DND-41 (cell line): ENCODE measurements at regions not wholly inside any gene's neighbourhood (a gene's known extent, or its start where the extent isn't known, plus 50 kb on each side); places are given as distances from the start of the nearest gene placed in this dataset.

Experiments
- EZH2 ChIP-seq: IDR thresholded peaks from 3 replicates; pipeline ENCODE4 v1.6.1; 2012; ENCODE audit warnings: borderline replicate concordance, low read depth, mild to moderate bottlenecking, moderate library complexity, low read length, inconsistent platforms; ENCODE audit not compliant: severe bottlenecking
- TF ChIP-seq, protein P1 (sequence below): IDR thresholded peaks from 2 replicates; pipeline ENCODE4 v1.5.1; 2012; ENCODE audit warnings: borderline replicate concordance, low read length, moderate library complexity, mild to moderate bottlenecking; ENCODE audit not compliant: poor library complexity, severe bottlenecking; ENCODE audit errors: extremely low read depth

DNA sequence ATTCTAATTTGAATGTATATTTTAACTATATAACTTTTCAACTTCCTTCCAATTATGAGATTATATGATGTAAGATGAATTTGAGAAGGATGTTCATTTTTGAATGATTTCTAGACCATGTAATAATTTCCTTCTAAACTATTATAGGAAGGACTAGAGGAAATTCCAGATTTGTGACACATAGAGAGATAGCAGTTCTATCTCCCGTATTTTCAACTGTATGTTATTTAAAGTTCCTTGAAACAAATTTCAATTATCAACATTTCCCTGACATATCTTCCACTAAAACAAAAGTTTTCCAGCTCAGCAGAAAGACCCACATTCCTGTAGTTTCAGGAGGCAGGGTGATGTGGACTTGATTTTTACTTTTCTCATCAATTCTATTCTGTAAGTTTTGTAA lies 396.7 kb upstream of the C1orf87 start:
- TF ChIP-seq, protein P1, sequence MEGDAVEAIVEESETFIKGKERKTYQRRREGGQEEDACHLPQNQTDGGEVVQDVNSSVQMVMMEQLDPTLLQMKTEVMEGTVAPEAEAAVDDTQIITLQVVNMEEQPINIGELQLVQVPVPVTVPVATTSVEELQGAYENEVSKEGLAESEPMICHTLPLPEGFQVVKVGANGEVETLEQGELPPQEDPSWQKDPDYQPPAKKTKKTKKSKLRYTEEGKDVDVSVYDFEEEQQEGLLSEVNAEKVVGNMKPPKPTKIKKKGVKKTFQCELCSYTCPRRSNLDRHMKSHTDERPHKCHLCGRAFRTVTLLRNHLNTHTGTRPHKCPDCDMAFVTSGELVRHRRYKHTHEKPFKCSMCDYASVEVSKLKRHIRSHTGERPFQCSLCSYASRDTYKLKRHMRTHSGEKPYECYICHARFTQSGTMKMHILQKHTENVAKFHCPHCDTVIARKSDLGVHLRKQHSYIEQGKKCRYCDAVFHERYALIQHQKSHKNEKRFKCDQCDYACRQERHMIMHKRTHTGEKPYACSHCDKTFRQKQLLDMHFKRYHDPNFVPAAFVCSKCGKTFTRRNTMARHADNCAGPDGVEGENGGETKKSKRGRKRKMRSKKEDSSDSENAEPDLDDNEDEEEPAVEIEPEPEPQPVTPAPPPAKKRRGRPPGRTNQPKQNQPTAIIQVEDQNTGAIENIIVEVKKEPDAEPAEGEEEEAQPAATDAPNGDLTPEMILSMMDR: no peak
- no peak for TF ChIP-seq EZH2
